Activated T-cell treated with anti-CD3 and anti-CD28 coated beads, Interleukin-2, amount 50 U/mL, for 4 hours (primary cell): ENCODE measurements at regions not wholly inside any gene's neighbourhood (a gene's known extent, or its start where the extent isn't known, plus 50 kb on each side); places are given as distances from the start of the nearest gene placed in this dataset.

Experiments used
- ATAC-seq, 2 donors: fragments of 200-7000 bp; cut with Tn5 transposase; one replicate each; pipeline ENCODE4 v1.10.0; 2021
- DNase-seq: peaks from one replicate; pipeline ENCODE4 v3.0.0-alpha.2; 2020
- H3K27me3 Mint-ChIP-seq: one replicate; pipeline ENCODE4 v1.8.0; 2021; ENCODE audit warnings: low read depth, mixed read lengths
- H3K36me3 Mint-ChIP-seq: one replicate; pipeline ENCODE4 v1.8.0; 2022; ENCODE audit warnings: mixed read lengths; ENCODE audit not compliant: insufficient read depth
- H3K4me1 Mint-ChIP-seq: one replicate; pipeline ENCODE4 v1.8.0; 2021; ENCODE audit warnings: low read depth, mixed read lengths
- H3K4me3 Mint-ChIP-seq: one replicate; pipeline ENCODE4 v1.8.0; 2021; ENCODE audit warnings: mild to moderate bottlenecking, moderate library complexity, mixed read lengths
- H3K9me3 Mint-ChIP-seq: one replicate; pipeline ENCODE4 v1.8.0; 2021; ENCODE audit warnings: mixed read lengths

GRCh38 chr20:60255866-60256265, 297.6 kb downstream of the CDH26 start:
- no peak for ATAC-seq

DNA sequence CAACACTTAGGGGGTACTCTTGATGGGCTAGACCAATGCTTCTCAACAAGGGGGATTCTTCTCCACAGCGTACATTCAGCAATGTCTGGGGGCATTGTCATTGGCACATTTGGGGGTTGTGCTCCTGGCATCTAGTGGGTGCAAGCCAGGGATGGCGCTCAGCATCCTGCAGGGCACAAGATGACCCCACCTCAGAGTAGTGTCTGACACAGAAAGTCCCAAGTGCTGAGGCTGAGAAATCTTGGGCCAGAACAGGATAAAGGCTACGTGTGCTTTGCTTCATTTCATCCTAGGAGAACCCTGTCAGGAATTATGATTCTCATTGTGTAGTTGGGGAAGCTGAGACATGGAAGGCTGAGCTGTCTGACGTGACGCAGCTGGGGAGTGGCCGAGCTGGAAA, 298.6 kb downstream of the CDH26 start:
- Mint-ChIP-seq H3K9me3 (no peaks in the 10 kb centered on the region), H3K27me3 (peaks cover 8% of the 10 kb centered on the region), H3K4me1 (no peaks in the 10 kb centered on the region), H3K4me3 (no peak overlapping the region), H3K36me3 (no peaks in the 10 kb centered on the region)
- DNase-seq (no peak), ATAC-seq (no peak)

More at GRCh38 chr20:60255866-60256265, 297.6 kb downstream of the CDH26 start:
- DNase-seq: no peak
- Mint-ChIP-seq H3K4me1 (no peaks in the 10 kb centered on the region), H3K27me3 (peaks cover 8% of the 10 kb centered on the region), H3K36me3 (no peaks in the 10 kb centered on the region), H3K4me3 (no peak overlapping the region), H3K9me3 (no peaks in the 10 kb centered on the region)

DNA sequence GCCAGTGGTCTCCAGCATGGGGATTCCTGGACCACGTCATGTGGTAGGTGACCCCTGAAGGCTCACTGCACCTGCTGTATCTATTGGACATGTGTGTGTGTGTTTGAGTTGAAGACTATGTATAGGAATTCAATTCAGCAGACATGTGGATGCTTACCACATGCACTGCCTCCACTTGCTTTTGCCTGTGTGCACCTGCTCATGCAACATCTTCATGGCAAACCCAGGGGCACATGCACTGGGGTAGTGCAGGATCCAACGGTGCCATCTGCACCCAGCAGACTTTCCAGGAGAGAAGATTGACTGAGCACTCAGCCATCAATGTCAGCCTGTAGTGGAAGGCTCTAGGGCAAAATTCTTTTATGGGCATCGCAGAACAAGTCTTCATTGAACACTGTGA, 299.4 kb downstream of the CDH26 start:
- no peaks in the 10 kb centered on the region for H3K9me3 Mint-ChIP-seq
- no peak for DNase-seq
- peaks cover 8% of the 10 kb centered on the region for H3K27me3 Mint-ChIP-seq
- no peak for ATAC-seq
- no peaks in the 10 kb centered on the region for H3K36me3 Mint-ChIP-seq
- H3K4me1 Mint-ChIP-seq: no peaks in the 10 kb centered on the region
- H3K4me3 Mint-ChIP-seq: no peak overlapping the region

GRCh38 chr20:60258255-60258863, 300.1 kb downstream of the CDH26 start:
- Mint-ChIP-seq H3K27me3 (peaks cover 8% of the 10 kb centered on the region), H3K9me3 (no peaks in the 10 kb centered on the region), H3K4me1 (no peaks in the 10 kb centered on the region), H3K36me3 (no peaks in the 10 kb centered on the region), H3K4me3 (no peak overlapping the region)
- DNase-seq (no peak), ATAC-seq (no peak)

- ATAC-seq (no peak), DNase-seq (no peak)
- Mint-ChIP-seq H3K9me3 (no peaks in the 10 kb centered on the region), H3K4me3 (no peak overlapping the region), H3K36me3 (no peaks in the 10 kb centered on the region), H3K27me3 (peaks cover 4% of the 10 kb centered on the region), H3K4me1 (peaks cover 4% of the 10 kb centered on the region)
These were observed 303.1 kb downstream of the CDH26 start for GRCh38 chr20:60261333-60261732.

- peaks cover 12% of the 10 kb centered on the region for H3K4me1 Mint-ChIP-seq
- peaks cover 2% of the 10 kb centered on the region for H3K27me3 Mint-ChIP-seq
- H3K4me3 Mint-ChIP-seq: no peak overlapping the region
- DNase-seq (peak; percentile 41), ATAC-seq (peak in 1 of 2 donors; percentile 57)
- H3K36me3 Mint-ChIP-seq: no peaks in the 10 kb centered on the region
- H3K9me3 Mint-ChIP-seq: no peaks in the 10 kb centered on the region
These were observed 304.9 kb downstream of the CDH26 start for GRCh38 chr20:60262967-60263603.

DNA sequence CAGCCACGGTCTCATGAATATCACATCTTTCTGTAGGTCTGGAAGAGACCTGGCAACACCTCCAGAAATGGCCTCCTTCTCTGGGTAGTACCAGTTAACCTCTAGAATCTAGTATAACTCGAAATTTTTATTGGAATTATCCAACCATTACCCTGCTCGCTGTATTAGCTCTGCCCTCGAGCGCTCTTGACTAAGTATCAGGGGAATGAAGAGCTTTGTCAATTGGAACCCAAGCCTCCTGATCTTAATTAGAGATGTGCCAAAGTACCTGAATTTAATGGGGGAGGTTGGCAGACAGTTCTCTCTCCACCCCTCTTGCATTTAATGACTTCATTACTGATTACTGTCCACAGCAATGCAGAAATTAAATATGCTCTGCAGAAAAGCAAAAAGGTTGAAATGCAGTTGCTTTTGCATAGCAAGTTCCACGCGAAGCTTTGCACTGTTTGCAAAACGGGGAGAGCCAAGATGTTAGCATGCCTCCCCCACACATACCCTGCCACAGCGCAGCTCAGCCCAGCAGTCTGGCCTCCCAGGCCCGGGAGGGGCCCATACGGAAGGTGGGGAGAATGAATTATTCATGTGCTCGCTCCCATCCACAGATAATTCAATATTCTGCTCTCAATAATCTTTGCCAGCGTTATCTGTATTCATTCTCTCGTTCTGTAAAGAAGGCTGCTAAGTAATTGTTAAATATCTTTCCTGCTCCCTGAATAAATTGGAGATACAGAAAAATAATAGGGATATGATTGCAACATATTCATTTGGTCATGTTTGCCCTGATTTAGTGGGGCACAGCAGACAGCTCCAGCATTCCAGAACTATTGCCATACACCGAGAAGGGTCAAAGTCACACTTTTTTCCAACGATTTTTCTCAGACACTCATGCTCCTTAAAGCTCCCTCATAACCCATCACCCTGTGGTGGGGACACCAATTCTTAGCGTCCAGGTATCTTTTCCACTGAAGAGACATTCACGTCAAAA, 305.8 kb downstream of the CDH26 start:
- no peak for ATAC-seq

DNA sequence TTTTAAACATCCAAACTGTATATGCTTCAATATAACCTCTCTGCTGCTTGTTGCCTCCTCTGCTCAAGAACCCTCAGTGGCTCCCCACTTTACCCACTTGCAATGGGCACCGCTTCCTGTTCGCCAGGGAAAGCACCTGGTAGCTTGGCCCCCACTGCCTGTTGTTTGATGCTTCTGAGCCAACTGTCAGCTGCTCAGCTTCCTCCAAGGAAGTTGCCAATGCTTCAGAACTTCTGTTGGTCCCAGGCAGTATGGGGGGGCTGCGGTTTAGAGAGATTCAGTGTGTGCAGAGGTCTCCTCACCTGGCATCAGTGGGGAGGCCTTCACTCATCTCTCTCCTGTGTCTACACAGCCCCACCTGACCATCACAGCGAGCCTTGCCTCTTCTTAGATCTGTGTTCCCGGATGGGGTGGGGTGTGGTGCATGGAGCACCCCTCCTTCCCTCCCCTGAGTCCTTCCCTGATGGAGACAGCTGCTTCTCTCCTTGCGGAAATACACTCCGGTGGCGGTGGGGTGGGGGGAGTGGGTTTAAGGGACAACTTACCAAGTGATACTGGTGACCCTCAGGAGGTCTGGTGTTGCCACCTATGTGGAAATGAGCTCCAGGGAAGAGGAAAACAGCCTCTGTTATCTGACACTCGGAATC, 308.1 kb downstream of the CDH26 start:
- Mint-ChIP-seq H3K27me3 (peaks cover 2% of the 10 kb centered on the region), H3K4me3 (no peak overlapping the region), H3K36me3 (no peaks in the 10 kb centered on the region), H3K9me3 (no peaks in the 10 kb centered on the region), H3K4me1 (peaks cover 12% of the 10 kb centered on the region)
- peak in 1 of 2 donors; percentile 20 for ATAC-seq
- DNase-seq: no peak

More for the DNA sequence above, 305.8 kb downstream of the CDH26 start:
- no peak for DNase-seq
- H3K4me3 Mint-ChIP-seq: no peak overlapping the region
- peaks cover 2% of the 10 kb centered on the region for H3K27me3 Mint-ChIP-seq
- H3K4me1 Mint-ChIP-seq: peaks cover 12% of the 10 kb centered on the region
- no peaks in the 10 kb centered on the region for H3K36me3 Mint-ChIP-seq
- H3K9me3 Mint-ChIP-seq: no peaks in the 10 kb centered on the region

DNA sequence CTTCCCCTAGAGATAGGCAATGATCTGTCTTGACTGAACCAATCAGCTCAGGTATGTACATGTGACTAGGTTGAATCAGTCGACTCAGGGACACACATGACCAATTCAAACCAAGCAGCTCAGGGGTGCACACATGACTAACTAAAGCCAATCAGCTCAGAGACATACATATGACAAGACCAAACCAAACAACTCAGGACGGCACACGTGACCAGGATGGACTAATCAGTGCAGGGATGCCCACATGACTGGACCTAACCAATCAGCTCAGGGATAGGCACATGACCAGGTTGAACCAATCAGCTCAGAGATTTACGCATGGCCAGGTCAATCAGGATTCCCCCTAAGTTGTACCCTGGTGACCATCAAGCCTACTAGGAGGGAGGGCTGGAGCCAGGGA, 310.3 kb downstream of the CDH26 start:
- H3K9me3 Mint-ChIP-seq: no peaks in the 10 kb centered on the region
- ATAC-seq: peak; percentile 28 to 46

GRCh38 chr20:60269573-60270162, 311.4 kb downstream of the CDH26 start:
- no peak for DNase-seq
- H3K4me3 Mint-ChIP-seq: no peak overlapping the region
- H3K9me3 Mint-ChIP-seq: no peaks in the 10 kb centered on the region
- peaks cover 16% of the 10 kb centered on the region for H3K4me1 Mint-ChIP-seq
- no peak for ATAC-seq
- no peaks in the 10 kb centered on the region for H3K36me3 Mint-ChIP-seq
- H3K27me3 Mint-ChIP-seq: peaks cover 3% of the 10 kb centered on the region

More for the DNA sequence above, 310.3 kb downstream of the CDH26 start:
- Mint-ChIP-seq H3K36me3 (no peaks in the 10 kb centered on the region), H3K27me3 (peaks cover 2% of the 10 kb centered on the region), H3K4me3 (no peak overlapping the region), H3K4me1 (peaks cover 12% of the 10 kb centered on the region)
- DNase-seq: no peak

DNA sequence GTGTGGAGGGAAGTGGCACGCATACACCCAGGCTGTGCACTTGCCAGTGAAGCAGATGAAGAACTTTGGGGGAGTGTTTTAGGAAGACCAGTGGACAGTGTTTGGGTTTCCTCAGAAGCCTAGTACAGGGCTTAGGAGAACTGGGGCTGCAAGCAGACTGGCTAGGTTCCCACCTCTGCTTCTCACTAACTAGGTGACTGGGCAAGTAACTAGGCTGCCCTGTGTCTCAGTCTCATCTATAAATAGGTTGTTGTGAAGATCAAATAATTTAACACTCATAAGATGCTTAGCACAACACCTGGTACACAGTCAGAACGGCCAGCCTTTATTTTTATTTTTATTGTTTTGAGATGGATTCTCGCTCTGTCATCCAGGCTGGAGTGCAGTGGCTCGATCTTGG, 312.1 kb downstream of the CDH26 start:
- no peak for ATAC-seq
- DNase-seq: no peak
- Mint-ChIP-seq H3K4me1 (peaks cover 16% of the 10 kb centered on the region), H3K27me3 (peaks cover 3% of the 10 kb centered on the region), H3K4me3 (no peak overlapping the region), H3K36me3 (no peaks in the 10 kb centered on the region), H3K9me3 (no peaks in the 10 kb centered on the region)

GRCh38 chr20:60271597-60271996, 313.4 kb downstream of the CDH26 start:
- ATAC-seq (no peak), DNase-seq (no peak)
- Mint-ChIP-seq H3K4me3 (no peak overlapping the region), H3K9me3 (no peaks in the 10 kb centered on the region), H3K36me3 (no peaks in the 10 kb centered on the region), H3K4me1 (peaks cover 9% of the 10 kb centered on the region), H3K27me3 (peaks cover 3% of the 10 kb centered on the region)

DNA sequence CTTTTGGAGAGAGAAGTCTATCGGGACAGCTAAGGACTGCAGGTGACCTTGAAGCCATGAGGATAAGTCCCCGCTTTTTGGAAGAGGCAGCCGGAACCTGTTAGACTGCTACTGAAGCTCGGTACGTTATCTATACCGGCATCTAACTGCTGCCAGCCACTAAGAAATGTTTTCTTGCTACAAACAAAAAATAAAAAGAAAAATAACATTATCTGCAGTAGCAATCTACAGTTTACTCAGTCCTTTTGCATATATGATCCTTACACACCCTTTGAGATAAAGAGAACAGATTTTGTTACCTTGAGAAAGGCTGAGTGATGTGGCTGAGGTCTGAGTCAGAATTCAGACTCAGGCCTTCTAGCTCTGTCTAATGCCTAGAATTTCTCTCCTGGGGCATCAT, 314.6 kb downstream of the CDH26 start:
- no peak for ATAC-seq
- Mint-ChIP-seq H3K36me3 (no peaks in the 10 kb centered on the region), H3K9me3 (no peaks in the 10 kb centered on the region), H3K4me3 (no peak overlapping the region), H3K27me3 (peaks cover 3% of the 10 kb centered on the region), H3K4me1 (peaks cover 4% of the 10 kb centered on the region)
- no peak for DNase-seq

DNA sequence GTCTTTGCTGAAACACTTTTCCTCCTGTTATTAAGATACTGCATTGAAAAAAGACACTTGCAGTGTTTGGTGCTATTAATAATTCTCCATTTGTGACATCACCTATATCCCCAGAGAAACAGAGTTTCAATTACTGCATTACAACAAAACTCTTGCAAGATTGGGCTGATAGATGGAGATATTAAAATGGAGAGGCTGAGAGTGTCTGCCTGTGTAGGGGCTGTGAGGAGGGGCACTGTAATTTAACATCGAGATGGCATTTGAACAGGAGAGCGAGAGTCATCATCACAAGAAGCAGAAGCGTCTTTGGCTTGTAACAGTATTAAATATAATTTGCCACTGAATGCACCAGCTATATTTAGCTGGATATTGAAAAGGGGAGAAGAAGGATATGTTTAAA, 316.5 kb downstream of the CDH26 start:
- no peaks in the 10 kb centered on the region for H3K36me3 Mint-ChIP-seq
- peaks cover 3% of the 10 kb centered on the region for H3K27me3 Mint-ChIP-seq
- ATAC-seq (no peak), DNase-seq (no peak)
- no peaks in the 10 kb centered on the region for H3K9me3 Mint-ChIP-seq
- H3K4me1 Mint-ChIP-seq: peaks cover 4% of the 10 kb centered on the region
- H3K4me3 Mint-ChIP-seq: no peak overlapping the region
